IMR-90 (cell line): ENCODE measurements at regions not wholly inside any gene's neighbourhood (a gene's known extent, or its start where the extent isn't known, plus 50 kb on each side); places are given as distances from the start of the nearest gene placed in this dataset.

Experiments used
- ATAC-seq: fragments of 200-7000 bp; cut with Tn5 transposase; 2 replicates; pipeline ENCODE4 v1.9.1; 2020; ENCODE audit warnings: low read depth, mild to moderate bottlenecking, moderate library complexity
- BruUV-seq: library from RNA; stranded (reverse); fragments of 400-500 nt; replicated peaks from 2 replicates; lab custom pipeline; 2021; lab: Mats Ljungman, UMichigan
- CTCF ChIA-PET: fragments of 300-600 bp; formaldehyde crosslinking; extraction: SDS; loops from one replicate; lab custom pipeline; 2021; ENCODE audit warnings: antibody characterized with exemption; lab: Yijun Ruan, JAX
- POLR2A ChIA-PET: fragments of 300-600 bp; sonication (Branson Sonifier 250); formaldehyde crosslinking; loops from one replicate; lab custom pipeline; 2022; ENCODE audit warnings: antibody characterized with exemption; ENCODE audit not compliant: unreplicated experiment; lab: Charles Lee
- DNase-seq: peaks from one replicate; pipeline ENCODE4 v3.0.0; 2013
- H2AFZ ChIP-seq: replicated peaks from 2 replicates; pipeline ENCODE3; 2013; ENCODE audit warnings: low read length, mild to moderate bottlenecking; ENCODE audit not compliant: poor library complexity
- H2AK5ac ChIP-seq: 2 replicates; pipeline ENCODE4 v1.6.1; 2013; ENCODE audit warnings: low read depth, low read length, inconsistent platforms
- H2AK9ac ChIP-seq: replicated peaks from 2 replicates; pipeline ENCODE3; 2013; ENCODE audit warnings: mild to moderate bottlenecking, low read depth, low read length, moderate library complexity; ENCODE audit not compliant: poor library complexity
- H2BK120ac ChIP-seq: 2 replicates; pipeline ENCODE4 v1.6.1; 2013; ENCODE audit warnings: low read depth, low read length, inconsistent platforms
- H2BK15ac ChIP-seq: 3 replicates; pipeline ENCODE4 v1.6.1; 2013; ENCODE audit warnings: low read depth, low read length, inconsistent platforms
- H2BK20ac ChIP-seq: 2 replicates; pipeline ENCODE4 v1.6.1; 2013; ENCODE audit warnings: low read depth, mild to moderate bottlenecking, inconsistent platforms, low read length, moderate library complexity
- H2BK5ac ChIP-seq: 2 replicates; pipeline ENCODE4 v1.6.1; 2013; ENCODE audit warnings: mild to moderate bottlenecking, low read depth, low read length, inconsistent platforms; ENCODE audit not compliant: poor library complexity, severe bottlenecking
- H3K14ac ChIP-seq: replicated peaks from 2 replicates; pipeline ENCODE4 v1.6.1; 2013; ENCODE audit warnings: low read depth, low read length, inconsistent platforms
- H3K18ac ChIP-seq: 2 replicates; pipeline ENCODE4 v1.6.1; 2013; ENCODE audit warnings: low read depth, low read length, control low read depth
- H3K23ac ChIP-seq: 2 replicates; pipeline ENCODE4 v1.6.1; 2013; ENCODE audit warnings: low read depth, low read length, inconsistent platforms
- H3K27ac ChIP-seq: 2 replicates; pipeline ENCODE4 v1.5.1; 2013; ENCODE audit warnings: mild to moderate bottlenecking, control low read depth, low read length; ENCODE audit not compliant: insufficient read depth
- H3K27me3 ChIP-seq: 2 replicates; pipeline ENCODE4 v1.6.1; 2013; ENCODE audit warnings: low read length; ENCODE audit not compliant: control insufficient read depth, insufficient read depth
- H3K36me3 ChIP-seq: 2 replicates; pipeline ENCODE4 v1.6.1; 2013; ENCODE audit warnings: low read length, mixed read lengths; ENCODE audit not compliant: control insufficient read depth, insufficient read depth
- H3K4ac ChIP-seq: 2 replicates; pipeline ENCODE4 v1.6.1; 2013; ENCODE audit warnings: low read depth, low read length, inconsistent platforms
- H3K4me1 ChIP-seq: 2 replicates; pipeline ENCODE4 v1.6.1; 2013; ENCODE audit warnings: low read length, mixed read lengths; ENCODE audit not compliant: control insufficient read depth, insufficient read depth
- H3K4me2 ChIP-seq: 2 replicates; pipeline ENCODE4 v1.6.1; 2013; ENCODE audit warnings: low read depth, mild to moderate bottlenecking, control low read depth, low read length, moderate library complexity
- H3K4me3 ChIP-seq: 2 replicates; pipeline ENCODE4 v1.5.1; 2013; ENCODE audit warnings: low read depth, mild to moderate bottlenecking, control low read depth, low read length, moderate library complexity; ENCODE audit not compliant: insufficient read depth
- H3K56ac ChIP-seq: 2 replicates; pipeline ENCODE4 v1.6.1; 2013; ENCODE audit warnings: low read length, inconsistent platforms; ENCODE audit not compliant: insufficient read depth; ENCODE audit errors: extremely low read depth
- H3K79me1 ChIP-seq, 2 experiments: 2 replicates each; pipeline ENCODE4 v1.6.1; 2013; ENCODE audit warnings: low read length in 2 of 2, inconsistent platforms in 1 of 2, low read depth in 1 of 2
- H3K9ac ChIP-seq: 2 replicates; pipeline ENCODE4 v1.6.1; 2013; ENCODE audit warnings: low read depth, low read length, control low read depth
- H3K9me1 ChIP-seq: 2 replicates; pipeline ENCODE4 v1.6.1; 2013; ENCODE audit warnings: low read length, inconsistent platforms; ENCODE audit not compliant: insufficient read depth
- H3K9me3 ChIP-seq: 2 replicates; pipeline ENCODE4 v1.6.1; 2013; ENCODE audit warnings: low read length; ENCODE audit not compliant: control insufficient read depth, insufficient read depth
- H4K20me1 ChIP-seq: 2 replicates; pipeline ENCODE4 v1.6.1; 2013; ENCODE audit warnings: low read length, inconsistent platforms; ENCODE audit not compliant: insufficient read depth
- H4K5ac ChIP-seq: 2 replicates; pipeline ENCODE4 v1.6.1; 2013; ENCODE audit warnings: mild to moderate bottlenecking, low read depth, low read length, control low read depth
- H4K8ac ChIP-seq, 2 experiments: 2 replicates each; pipeline ENCODE4 v1.6.1; 2013; ENCODE audit warnings: low read depth in 2 of 2, low read length in 2 of 2, control low read depth in 1 of 2, inconsistent platforms in 1 of 2
- H4K91ac ChIP-seq: 2 replicates; pipeline ENCODE4 v1.6.1; 2013; ENCODE audit warnings: low read depth, low read length, inconsistent platforms; ENCODE audit not compliant: insufficient read depth
- CEBPB ChIP-seq: IDR thresholded peaks from 2 replicates; pipeline ENCODE4 v1.6.1; 2012; ENCODE audit warnings: low read depth, low read length, improper control_type of control experiment
- dilution Hi-C: fragments of 300-500 bp; cut with HindIII; formaldehyde crosslinking; loops from one replicate; pipeline ENCODE4 v1.14.3; 2018; ENCODE audit warnings: low sequenced_read_pairs; ENCODE audit not compliant: unreplicated experiment
- in situ Hi-C: fragments of 300-500 bp; cut with MboI; formaldehyde crosslinking; loops from 3 replicates; pipeline ENCODE4 v1.14.3; 2019; ENCODE audit warnings: low sequenced_read_pairs, inconsistent platforms, mixed read lengths
- intact Hi-C: fragments of 100-400 bp; cut with micrococcal nuclease; formaldehyde crosslinking; loops from 2 replicates; pipeline ENCODE4 v1.10.0; 2022
- TF ChIP-seq, protein P1 (sequence below): conservative IDR thresholded peaks from 2 replicates; pipeline ENCODE4 v1.5.1; 2012; ENCODE audit warnings: mild to moderate bottlenecking, low read depth, low read length, improper control_type of control experiment

DNA sequence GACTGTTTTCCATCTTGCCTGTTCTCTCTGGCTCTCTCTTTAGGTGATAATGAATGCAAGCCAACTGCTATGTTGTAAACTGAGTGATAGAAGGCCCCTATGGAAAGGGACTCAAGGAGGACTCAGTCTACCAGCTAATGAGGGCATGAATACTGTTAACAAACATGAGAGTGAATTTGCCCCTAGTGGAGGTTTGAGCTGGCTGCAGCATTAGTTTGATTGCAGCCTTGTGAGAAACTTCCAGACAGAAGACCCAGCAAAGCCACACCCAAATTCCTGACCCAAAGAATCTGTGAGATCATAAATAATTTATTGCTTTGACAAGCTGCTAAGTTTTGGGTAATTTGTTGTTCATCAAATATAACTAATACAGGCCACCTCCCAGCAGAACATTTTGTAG lies 50.0 kb upstream of the PLCB1 start:
- no peak for TF ChIP-seq CEBPB
- TF ChIP-seq, protein P1, sequence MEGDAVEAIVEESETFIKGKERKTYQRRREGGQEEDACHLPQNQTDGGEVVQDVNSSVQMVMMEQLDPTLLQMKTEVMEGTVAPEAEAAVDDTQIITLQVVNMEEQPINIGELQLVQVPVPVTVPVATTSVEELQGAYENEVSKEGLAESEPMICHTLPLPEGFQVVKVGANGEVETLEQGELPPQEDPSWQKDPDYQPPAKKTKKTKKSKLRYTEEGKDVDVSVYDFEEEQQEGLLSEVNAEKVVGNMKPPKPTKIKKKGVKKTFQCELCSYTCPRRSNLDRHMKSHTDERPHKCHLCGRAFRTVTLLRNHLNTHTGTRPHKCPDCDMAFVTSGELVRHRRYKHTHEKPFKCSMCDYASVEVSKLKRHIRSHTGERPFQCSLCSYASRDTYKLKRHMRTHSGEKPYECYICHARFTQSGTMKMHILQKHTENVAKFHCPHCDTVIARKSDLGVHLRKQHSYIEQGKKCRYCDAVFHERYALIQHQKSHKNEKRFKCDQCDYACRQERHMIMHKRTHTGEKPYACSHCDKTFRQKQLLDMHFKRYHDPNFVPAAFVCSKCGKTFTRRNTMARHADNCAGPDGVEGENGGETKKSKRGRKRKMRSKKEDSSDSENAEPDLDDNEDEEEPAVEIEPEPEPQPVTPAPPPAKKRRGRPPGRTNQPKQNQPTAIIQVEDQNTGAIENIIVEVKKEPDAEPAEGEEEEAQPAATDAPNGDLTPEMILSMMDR = peak; percentile 25; the same call in 1 of the 2 replicates
- Histone ChIP-seq H3K27me3 (no peaks in the 10 kb centered on the region; the same call in 1 of the 2 replicates), H4K91ac (no peak overlapping the region), H3K56ac (no peak overlapping the region), H2BK5ac (no peak overlapping the region), H3K9me3 (no peaks in the 10 kb centered on the region), H2BK120ac (no peak overlapping the region), H3K23ac (no peak overlapping the region), H4K8ac (no peak overlapping the region), H4K20me1 (no peaks in the 10 kb centered on the region), H2AK9ac (no peak overlapping the region), H3K14ac (no peak overlapping the region), H3K27ac (no peak overlapping the region), H3K9me1 (no peaks in the 10 kb centered on the region), H3K4me2 (no peak overlapping the region), H2BK20ac (no peak overlapping the region), H3K79me1 (no peaks in the 10 kb centered on the region), H2AK5ac (no peak overlapping the region), H4K5ac (no peak overlapping the region), H3K36me3 (no peaks in the 10 kb centered on the region), H2AFZ (no peak overlapping the region), H2BK15ac (no peak overlapping the region), H3K4me1 (peaks cover 4% of the 10 kb centered on the region), H3K4ac (no peak overlapping the region), H3K4me3 (no peak overlapping the region), H3K9ac (no peak overlapping the region), H3K18ac (no peak overlapping the region)
- ChIA-PET POLR2A (no interaction called here), CTCF (interaction anchor here (0.8 to 2.2 kb wide), 4 partner anchors 9 to 40 kb away, joined by 4 to 5 read pairs (median 4); no protein-coding TSS in a partner anchor)
- intact Hi-C loops = no loop called here
- no TSS peak for BruUV-seq
- dilution Hi-C loops = no loop called here
- DNase-seq (no peak), ATAC-seq (no peak)
- in situ Hi-C loops = no loop called here
